ENCODE measurements at regions not wholly inside any gene's neighbourhood (a gene's known extent, or its start where the extent isn't known, plus 50 kb on each side); places are given as distances from the start of the nearest gene placed in this dataset.

DNA sequence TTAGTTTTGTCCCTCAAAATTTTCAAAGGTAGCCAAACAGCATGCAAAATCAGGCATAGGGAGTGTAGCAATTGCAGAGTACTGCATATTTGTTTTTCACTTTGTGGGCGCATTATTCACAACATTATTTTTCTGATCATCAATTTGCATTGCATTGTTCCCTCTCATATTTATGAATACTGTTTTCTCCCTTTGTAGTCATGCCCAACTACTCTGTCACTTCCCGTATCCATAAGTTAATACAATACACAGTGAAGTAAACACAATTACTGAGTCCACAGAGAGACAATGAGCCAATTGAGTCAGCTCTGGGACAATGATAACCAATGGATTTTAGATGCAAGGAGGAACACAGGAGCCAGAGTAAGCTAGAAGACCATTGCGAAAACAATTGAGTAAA lies 944.0 kb upstream of the ADGRL4 start:
- Histone ChIP-seq H3K9me3 (ENCODE audit: low read depth, low read length) (no peaks in the 10 kb centered on the region), H3K9ac (ENCODE audit: insufficient read length) (no peak overlapping the region), H3K4me3 (no peak overlapping the region), H3K27ac (no peak overlapping the region), H3K36me3 (ENCODE audit: insufficient read depth, low read length) (no peaks in the 10 kb centered on the region)
- TF ChIP-seq POLR2AphosphoS5 (IDR thresholded peaks at IDR 0.05; ENCODE audit: borderline replicate concordance, low read depth, low read length) = no peak
- no peak for TF ChIP-seq FOXP2 (optimal IDR thresholded peaks at IDR 0.05; ENCODE audit: control extremely low read depth, extremely low read length, insufficient read depth)
- no peak for TF ChIP-seq EZH2 (IDR thresholded peaks at IDR 0.05)
- DNase-seq (ENCODE audit: low read depth, low spot score) = no peak

DNA sequence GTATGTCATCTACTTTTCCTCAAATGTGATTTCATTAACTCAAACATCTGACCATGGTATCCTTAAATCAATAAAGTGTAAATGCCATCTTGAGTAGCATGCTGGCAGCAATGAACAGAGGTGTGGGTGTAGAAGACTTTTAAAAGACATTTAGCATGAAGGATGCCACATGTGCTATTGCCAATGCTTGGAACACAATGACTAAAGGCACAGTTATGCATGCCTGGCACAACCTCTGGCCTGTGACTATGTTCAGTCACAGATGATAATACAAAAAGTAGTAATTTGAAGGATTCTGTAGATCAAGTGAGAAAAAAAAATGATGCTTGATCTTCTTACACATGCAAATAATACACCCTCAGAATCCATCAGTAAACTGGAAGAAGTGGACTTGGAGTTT lies 938.9 kb upstream of the ADGRL4 start:
- H3K9me3 ChIP-seq (ENCODE audit: low read depth, low read length) = no peaks in the 10 kb centered on the region
- TF ChIP-seq FOXP2 (optimal IDR thresholded peaks at IDR 0.05; ENCODE audit: control extremely low read depth, extremely low read length, insufficient read depth) = no peak
- no peak for TF ChIP-seq POLR2AphosphoS5 (IDR thresholded peaks at IDR 0.05; ENCODE audit: borderline replicate concordance, low read depth, low read length)
- no peak for TF ChIP-seq EZH2 (IDR thresholded peaks at IDR 0.05)
- H3K4me3 ChIP-seq = no peak overlapping the region
- no peak overlapping the region for H3K9ac ChIP-seq (ENCODE audit: insufficient read length)
- no peak overlapping the region for H3K27ac ChIP-seq
- no peak for DNase-seq (ENCODE audit: low read depth, low spot score)
- H3K36me3 ChIP-seq (ENCODE audit: insufficient read depth, low read length) = no peaks in the 10 kb centered on the region

DNA sequence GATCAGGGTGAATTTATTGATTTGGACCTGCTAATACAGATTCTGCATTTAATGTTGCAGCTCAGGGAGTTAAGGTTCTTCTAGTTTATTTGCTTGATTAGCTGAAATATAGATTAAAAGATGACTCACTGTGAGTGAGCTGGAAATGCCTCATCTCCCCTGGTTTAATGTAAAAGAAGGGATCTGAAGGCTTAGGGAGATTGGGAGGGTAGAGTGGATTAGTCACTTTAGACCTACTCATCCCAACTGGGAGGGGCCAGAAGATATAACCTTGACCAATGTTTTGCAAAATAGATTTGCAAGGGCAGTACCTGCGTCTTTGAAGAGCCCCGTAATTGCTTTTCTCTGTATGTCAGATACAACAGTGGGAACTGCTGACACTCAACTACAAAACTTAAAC lies 922.8 kb upstream of the ADGRL4 start:
- H3K36me3 ChIP-seq (ENCODE audit: insufficient read depth, low read length) = no peaks in the 10 kb centered on the region
- H3K9me3 ChIP-seq (ENCODE audit: low read depth, low read length) = no peaks in the 10 kb centered on the region
- DNase-seq (ENCODE audit: low read depth, low spot score) = no peak
- no peak overlapping the region for H3K27ac ChIP-seq
- H3K9ac ChIP-seq (ENCODE audit: insufficient read length) = no peak overlapping the region
- H3K4me3 ChIP-seq = no peak overlapping the region
- TF ChIP-seq EZH2 (IDR thresholded peaks at IDR 0.05) (no peak), POLR2AphosphoS5 (IDR thresholded peaks at IDR 0.05; ENCODE audit: borderline replicate concordance, low read depth, low read length) (no peak), FOXP2 (optimal IDR thresholded peaks at IDR 0.05; ENCODE audit: control extremely low read depth, extremely low read length, insufficient read depth) (no peak)

DNA sequence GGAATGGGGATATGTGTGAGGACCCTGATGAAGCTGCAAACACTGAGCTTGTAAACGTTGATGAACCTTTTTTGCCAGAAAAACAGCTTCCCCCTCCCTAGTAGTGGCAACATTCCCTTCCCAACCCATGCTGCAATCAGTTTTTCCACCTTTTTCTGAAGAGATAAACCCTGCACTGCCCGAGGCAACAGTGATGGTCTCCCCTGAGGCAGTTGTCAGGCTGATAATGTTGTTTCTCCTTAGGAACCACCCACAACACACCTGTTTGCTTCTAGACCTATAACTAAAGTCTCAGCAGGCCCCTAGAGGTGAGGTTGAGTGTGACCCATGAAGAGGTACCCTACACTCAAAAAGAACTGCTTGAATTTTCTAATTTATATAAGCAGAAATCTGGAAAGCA lies 922.4 kb upstream of the ADGRL4 start:
- H3K36me3 ChIP-seq (ENCODE audit: insufficient read depth, low read length) = no peaks in the 10 kb centered on the region
- H3K27ac ChIP-seq = no peak overlapping the region
- no peak for TF ChIP-seq EZH2 (IDR thresholded peaks at IDR 0.05)
- DNase-seq (ENCODE audit: low read depth, low spot score) = no peak
- H3K4me3 ChIP-seq = no peak overlapping the region
- no peak overlapping the region for H3K9ac ChIP-seq (ENCODE audit: insufficient read length)
- H3K9me3 ChIP-seq (ENCODE audit: low read depth, low read length) = no peaks in the 10 kb centered on the region

DNA sequence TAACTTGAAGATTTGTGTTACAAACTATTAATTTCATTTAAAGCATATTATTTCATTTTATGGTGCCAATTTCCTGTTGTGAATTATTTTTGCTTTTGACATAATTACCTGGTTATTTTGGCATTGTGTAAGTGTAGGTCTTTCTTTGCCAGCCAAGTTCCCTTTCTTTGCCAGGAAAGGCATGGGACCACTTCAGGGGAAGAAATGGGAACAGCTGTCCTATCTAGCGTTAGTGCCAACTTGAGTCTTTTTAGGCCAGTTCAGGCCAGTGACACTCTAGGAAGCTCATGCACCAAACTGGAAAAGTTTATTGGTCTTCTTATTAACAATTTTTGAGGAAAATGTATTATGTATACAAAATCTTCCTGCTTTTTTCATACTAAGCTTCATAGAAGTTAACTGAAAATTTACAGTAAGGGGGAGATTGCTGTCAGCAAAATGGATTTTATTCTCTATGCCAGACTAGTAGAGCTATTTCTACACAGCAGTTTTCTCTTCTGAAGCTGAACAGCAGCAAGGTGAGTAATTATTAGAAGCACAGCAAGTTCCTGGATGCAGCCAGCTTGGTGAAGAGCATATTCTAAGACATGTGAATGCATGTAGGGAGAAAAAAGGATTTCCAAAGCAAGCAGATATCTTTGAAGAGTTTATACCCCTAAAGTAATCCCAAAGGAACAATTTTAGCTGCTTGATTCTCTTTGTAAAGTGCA lies 914.6 kb upstream of the ADGRL4 start:
- no peak for TF ChIP-seq POLR2AphosphoS5 (IDR thresholded peaks at IDR 0.05; ENCODE audit: borderline replicate concordance, low read depth, low read length)
- no peaks in the 10 kb centered on the region for H3K9me3 ChIP-seq (ENCODE audit: low read depth, low read length)
- no peak for DNase-seq (ENCODE audit: low read depth, low spot score)

DNA sequence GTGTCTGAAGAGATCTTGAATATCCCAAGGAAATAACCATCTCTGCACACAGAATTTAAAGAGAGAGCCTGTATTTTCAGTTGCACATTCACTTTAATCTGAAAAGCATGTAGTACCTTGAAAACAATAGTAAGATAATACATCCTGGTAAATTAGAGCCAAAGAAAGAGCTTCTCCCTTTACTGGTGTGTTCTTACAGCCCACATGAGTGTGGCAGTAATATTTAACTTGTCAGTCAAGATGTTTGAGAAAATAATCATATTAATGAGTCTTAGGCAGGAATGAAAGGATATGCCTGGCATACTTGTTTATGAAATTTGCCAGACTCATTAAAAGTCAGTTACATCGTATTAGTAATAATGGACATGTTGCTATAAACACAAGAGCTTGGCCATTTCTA lies 908.4 kb upstream of the ADGRL4 start:
- no peaks in the 10 kb centered on the region for H3K36me3 ChIP-seq (ENCODE audit: insufficient read depth, low read length)
- no peak overlapping the region for H3K9ac ChIP-seq (ENCODE audit: insufficient read length)
- H3K9me3 ChIP-seq (ENCODE audit: low read depth, low read length) = no peaks in the 10 kb centered on the region
- H3K4me3 ChIP-seq = no peak overlapping the region
- DNase-seq (ENCODE audit: low read depth, low spot score) = no peak
- H3K27ac ChIP-seq = no peak overlapping the region
- TF ChIP-seq FOXP2 (optimal IDR thresholded peaks at IDR 0.05; ENCODE audit: control extremely low read depth, extremely low read length, insufficient read depth) (no peak), EZH2 (IDR thresholded peaks at IDR 0.05) (no peak), POLR2AphosphoS5 (IDR thresholded peaks at IDR 0.05; ENCODE audit: borderline replicate concordance, low read depth, low read length) (no peak)

More for the DNA sequence above, 914.6 kb upstream of the ADGRL4 start:
- Histone ChIP-seq H3K4me3 (no peak overlapping the region), H3K9ac (ENCODE audit: insufficient read length) (no peak overlapping the region), H3K27ac (no peak overlapping the region), H3K36me3 (ENCODE audit: insufficient read depth, low read length) (no peaks in the 10 kb centered on the region)

DNA sequence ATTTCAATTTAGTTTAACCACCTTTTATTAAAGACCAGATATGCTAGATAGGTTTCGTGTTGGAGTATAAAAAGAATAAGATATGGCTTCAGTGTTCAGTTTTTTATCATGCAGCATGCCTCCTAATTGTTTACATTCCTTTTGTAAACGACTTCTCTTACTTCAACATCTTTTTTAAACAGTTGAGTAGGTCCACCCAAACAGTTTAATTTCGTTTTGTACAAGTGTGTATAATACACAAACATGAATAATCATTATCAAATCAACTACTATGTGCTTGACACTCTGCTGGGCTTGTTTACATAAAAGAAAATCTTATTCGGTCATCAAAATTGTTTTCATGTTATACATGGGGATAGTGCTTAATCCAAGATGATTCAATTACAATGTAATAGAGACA lies 906.3 kb upstream of the ADGRL4 start:
- H3K9me3 ChIP-seq (ENCODE audit: low read depth, low read length) = no peaks in the 10 kb centered on the region
- TF ChIP-seq EZH2 (IDR thresholded peaks at IDR 0.05) (no peak), FOXP2 (optimal IDR thresholded peaks at IDR 0.05; ENCODE audit: control extremely low read depth, extremely low read length, insufficient read depth) (no peak), POLR2AphosphoS5 (IDR thresholded peaks at IDR 0.05; ENCODE audit: borderline replicate concordance, low read depth, low read length) (no peak)
- no peak overlapping the region for H3K9ac ChIP-seq (ENCODE audit: insufficient read length)
- no peak overlapping the region for H3K4me3 ChIP-seq
- H3K36me3 ChIP-seq (ENCODE audit: insufficient read depth, low read length) = no peaks in the 10 kb centered on the region
- DNase-seq (ENCODE audit: low read depth, low spot score) = no peak
- H3K27ac ChIP-seq = no peak overlapping the region

DNA sequence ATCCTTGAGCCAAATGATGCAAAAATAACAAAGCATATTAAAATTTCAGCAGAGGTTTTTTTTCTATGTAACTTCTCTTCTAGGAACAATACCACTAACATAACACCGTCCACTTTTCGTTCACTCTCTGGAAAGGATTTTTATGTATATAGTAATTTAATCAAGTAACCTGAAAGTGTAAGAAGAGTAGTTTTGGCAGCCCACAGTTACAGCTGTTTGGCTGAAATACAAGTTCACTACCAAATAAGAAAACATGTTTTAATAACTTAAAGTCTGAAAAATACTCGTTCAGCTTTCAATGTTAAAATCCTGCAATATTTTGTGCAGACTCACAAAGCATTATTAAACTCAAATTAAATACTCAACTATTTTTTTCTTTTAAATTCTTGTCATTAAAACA lies 896.8 kb upstream of the ADGRL4 start:
- Histone ChIP-seq H3K27ac (no peak overlapping the region), H3K9ac (ENCODE audit: insufficient read length) (no peak overlapping the region), H3K9me3 (ENCODE audit: low read depth, low read length) (no peaks in the 10 kb centered on the region), H3K36me3 (ENCODE audit: insufficient read depth, low read length) (no peaks in the 10 kb centered on the region), H3K4me3 (no peak overlapping the region)
- TF ChIP-seq POLR2AphosphoS5 (IDR thresholded peaks at IDR 0.05; ENCODE audit: borderline replicate concordance, low read depth, low read length) (no peak), EZH2 (IDR thresholded peaks at IDR 0.05) (no peak), FOXP2 (optimal IDR thresholded peaks at IDR 0.05; ENCODE audit: control extremely low read depth, extremely low read length, insufficient read depth) (no peak)
- no peak for DNase-seq (ENCODE audit: low read depth, low spot score)

DNA sequence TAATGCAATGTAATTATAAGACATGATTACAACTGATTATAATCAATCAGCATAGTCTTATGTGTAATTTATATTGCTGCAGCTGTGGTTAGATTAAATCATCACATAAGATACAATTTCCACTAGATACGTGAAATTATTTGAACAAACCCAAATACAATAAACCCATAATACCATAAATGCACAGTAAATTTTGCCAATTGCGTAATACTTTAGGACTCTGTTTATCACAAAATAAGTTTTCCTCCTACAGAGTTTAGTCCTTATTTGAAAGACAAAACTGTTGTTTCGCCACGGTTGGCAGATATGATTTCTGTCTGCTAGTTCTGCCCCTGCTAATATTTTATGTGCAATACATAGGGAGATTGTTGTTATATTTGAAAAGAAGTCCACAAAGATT lies 895.9 kb upstream of the ADGRL4 start:
- no peaks in the 10 kb centered on the region for H3K9me3 ChIP-seq (ENCODE audit: low read depth, low read length)
- no peak overlapping the region for H3K9ac ChIP-seq (ENCODE audit: insufficient read length)
- no peak overlapping the region for H3K4me3 ChIP-seq
- no peak for TF ChIP-seq EZH2 (IDR thresholded peaks at IDR 0.05)
- TF ChIP-seq POLR2AphosphoS5 (IDR thresholded peaks at IDR 0.05; ENCODE audit: borderline replicate concordance, low read depth, low read length) = no peak
- no peak for TF ChIP-seq FOXP2 (optimal IDR thresholded peaks at IDR 0.05; ENCODE audit: control extremely low read depth, extremely low read length, insufficient read depth)
- no peak for DNase-seq (ENCODE audit: low read depth, low spot score)
- H3K36me3 ChIP-seq (ENCODE audit: insufficient read depth, low read length) = no peaks in the 10 kb centered on the region
- no peak overlapping the region for H3K27ac ChIP-seq

Measured in SK-N-MC (cell line).